Stimulated activated CD8-positive, alpha-beta memory T cell treated with anti-CD3 and anti-CD28 coated beads, Interleukin-15, amount 100 ng/mL, for 4 hours (primary cell): ENCODE measurements at regions not wholly inside any gene's neighbourhood (a gene's known extent, or its start where the extent isn't known, plus 50 kb on each side); places are given as distances from the start of the nearest gene placed in this dataset.
"Not testable (repeated sequence)": the region's sequence is repeated elsewhere in the genome, so short reads cannot be mapped to it uniquely, and the experiment has no call there.

Experiments used
- DNase-seq, 2 donors: peaks; one replicate each; pipeline ENCODE4 v3.0.0-alpha.2; 2020; ENCODE audit warnings: low read depth in 2 of 2

- no peak for DNase-seq
Observed at GRCh38 chr2:14420851-14421250, 211.7 kb upstream of the LRATD1 start.

- DNase-seq = no peak
Observed at GRCh38 chr2:14422426-14422825, 210.1 kb upstream of the LRATD1 start.

GRCh38 chr2:14423145-14423906 is 209.2 kb upstream of the LRATD1 start:
- DNase-seq = no peak

DNA sequence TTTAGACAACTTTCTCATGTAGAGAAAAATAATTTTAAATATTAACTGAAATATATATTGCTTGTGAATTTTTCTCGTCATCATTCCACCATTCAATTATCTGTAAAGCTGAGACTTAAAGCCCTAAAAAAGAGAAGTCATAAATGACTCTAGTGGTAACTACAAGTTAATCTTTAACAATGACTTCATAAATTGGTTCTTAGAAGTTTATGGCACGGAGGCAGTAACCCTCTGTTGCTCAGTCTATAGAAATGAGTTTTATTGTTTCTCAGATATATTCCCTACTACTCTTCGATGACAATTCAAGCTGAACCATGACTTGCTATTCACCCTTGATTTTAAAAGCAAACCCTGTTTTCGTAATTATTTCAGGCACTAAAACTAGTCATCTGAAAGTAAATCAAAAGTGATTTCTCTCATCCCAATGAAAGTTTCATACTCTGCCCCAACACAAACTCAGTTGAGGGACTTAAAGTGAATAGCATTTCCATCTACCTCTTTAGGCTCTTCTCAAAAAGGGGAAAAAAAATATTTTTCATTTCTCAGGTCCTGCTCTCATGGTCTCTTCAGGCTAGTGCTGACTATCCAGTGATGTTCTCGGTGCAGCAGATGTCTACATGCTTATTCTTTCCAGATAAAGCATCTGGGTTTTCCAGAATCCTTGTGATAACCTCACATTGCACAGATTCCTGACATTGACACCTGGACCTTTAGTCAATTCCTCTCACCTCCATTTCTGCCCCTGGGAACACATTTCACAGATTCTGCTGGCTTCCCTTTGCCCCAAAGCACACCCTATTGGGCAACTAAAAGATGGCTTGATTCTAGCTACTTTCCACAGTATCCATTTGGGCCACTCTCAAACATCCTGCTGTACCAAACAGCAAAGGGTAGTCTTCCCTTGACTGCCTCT is 207.8 kb upstream of the LRATD1 start:
- no peak for DNase-seq

- DNase-seq = no peak
Observed at GRCh38 chr2:14425869-14426268, 206.6 kb upstream of the LRATD1 start.

- DNase-seq = no peak
Observed at GRCh38 chr2:14428056-14428455, 204.5 kb upstream of the LRATD1 start.

GRCh38 chr2:14433946-14434495 is 198.5 kb upstream of the LRATD1 start:
- DNase-seq = no peak

DNA sequence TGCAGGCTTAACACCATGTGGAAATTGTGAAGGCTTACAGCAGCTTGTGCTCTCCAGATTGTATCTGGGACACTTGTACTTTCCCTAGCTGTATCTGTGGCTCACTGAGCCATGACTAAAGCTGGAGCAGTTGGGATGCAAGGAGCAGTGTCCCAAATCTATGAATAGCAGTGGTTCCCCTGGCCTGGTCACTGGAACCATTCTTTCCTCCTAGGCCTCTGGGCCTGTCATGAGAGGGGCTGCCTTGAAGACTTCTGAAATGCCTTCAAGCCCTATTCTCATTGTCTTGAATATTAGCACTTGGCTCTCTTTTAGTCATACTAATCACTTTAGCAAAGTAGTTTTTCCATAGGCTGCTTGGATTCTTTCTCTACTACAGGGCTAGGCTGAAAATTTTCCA is 186.8 kb upstream of the LRATD1 start:
- DNase-seq = no peak

- no peak for DNase-seq
Observed at GRCh38 chr2:14448340-14448739, 184.2 kb upstream of the LRATD1 start.

DNA sequence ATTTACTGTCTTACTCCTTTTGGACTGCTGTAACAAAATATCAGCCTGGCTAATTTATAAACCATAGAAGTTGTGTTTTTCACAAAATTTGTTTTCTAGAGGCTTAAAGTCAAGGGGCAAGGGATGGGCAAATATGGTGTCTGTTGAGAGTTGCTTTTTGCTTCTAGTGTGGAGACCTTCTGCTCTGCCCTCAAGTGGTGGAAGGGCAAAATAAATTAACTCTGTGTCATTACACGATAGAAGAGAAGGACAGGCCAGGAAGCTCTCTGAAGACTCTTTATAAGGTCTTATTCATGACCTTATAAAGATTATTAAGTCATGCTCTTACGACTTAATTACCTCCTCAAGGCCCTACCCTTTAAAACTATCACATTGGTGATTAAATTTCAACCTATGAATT is 181.2 kb upstream of the LRATD1 start:
- DNase-seq = no peak

- DNase-seq = no peak
Observed at GRCh38 chr2:14454202-14454601, 178.3 kb upstream of the LRATD1 start.

DNA sequence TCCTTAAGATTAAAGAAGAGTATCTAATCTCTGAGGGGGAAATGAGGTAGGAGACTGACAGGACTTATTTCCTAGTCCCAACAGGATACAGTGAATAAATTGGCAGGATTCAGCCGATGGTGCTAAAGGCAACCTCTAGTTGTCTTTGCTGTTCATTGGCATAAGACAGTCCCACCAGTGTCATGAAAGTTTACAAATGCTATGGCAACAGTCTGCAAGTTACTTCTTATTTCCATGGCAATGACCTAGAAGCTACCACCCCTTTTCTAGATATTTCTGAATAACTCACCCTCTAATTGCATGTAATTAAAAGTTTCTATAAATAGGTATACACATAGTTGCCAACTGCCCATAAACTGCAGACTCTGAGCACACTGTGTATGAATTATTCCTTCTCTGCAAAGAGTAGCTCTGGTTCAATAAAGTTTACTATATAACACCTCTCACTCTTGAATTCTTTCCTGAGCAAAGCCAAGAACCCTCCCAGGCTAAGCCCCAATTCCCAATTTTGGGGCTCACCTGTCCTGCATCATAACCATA is 172.7 kb upstream of the LRATD1 start:
- no peak for DNase-seq

GRCh38 chr2:14475994-14476393 is 156.5 kb upstream of the LRATD1 start:
- DNase-seq = no peak

DNA sequence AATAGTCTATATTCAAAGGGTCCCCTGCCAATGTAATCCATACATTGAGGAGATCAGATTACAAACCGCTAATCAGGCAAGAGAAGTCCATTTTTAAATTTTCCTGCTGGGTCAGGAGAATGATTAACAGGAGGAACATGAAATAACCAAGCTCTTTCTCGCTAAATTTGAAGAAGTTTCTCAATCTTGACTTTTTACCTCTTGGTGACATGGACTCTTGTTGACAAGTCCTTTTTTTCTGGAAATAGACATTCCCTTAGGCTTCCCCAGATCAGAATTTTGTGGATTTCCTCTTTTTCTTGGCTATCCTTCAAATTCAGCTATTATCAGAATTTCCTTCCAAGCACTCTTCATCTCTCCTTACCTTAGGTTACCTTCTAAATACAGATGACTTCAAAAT is 153.0 kb upstream of the LRATD1 start:
- DNase-seq = no peak

- no peak for DNase-seq
Observed at GRCh38 chr2:14480120-14480519, 152.4 kb upstream of the LRATD1 start.

- no peak for DNase-seq
Observed at GRCh38 chr2:14480906-14481305, 151.6 kb upstream of the LRATD1 start.

- no peak for DNase-seq
Observed at GRCh38 chr2:14492920-14493503, 139.5 kb upstream of the LRATD1 start.

GRCh38 chr2:14494759-14495158 is 137.8 kb upstream of the LRATD1 start:
- DNase-seq = no peak

DNA sequence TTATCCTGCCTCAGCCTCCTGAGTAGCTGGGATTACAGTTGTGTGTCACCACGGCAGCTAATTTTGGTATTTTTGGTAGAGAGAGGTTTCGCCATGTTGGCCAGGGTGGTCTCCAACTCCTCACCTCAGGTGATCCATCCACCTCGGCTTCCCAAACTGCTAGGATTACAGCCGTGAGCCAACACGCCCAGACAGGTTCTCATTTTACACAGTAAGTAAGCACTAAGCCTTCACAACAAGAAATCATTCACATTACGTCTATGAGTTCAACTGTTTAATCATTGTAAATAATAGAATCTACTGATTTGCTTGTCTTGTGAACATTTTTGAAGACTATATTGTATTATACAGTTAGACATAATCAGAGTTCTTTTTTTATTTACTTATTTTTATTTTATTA is 131.5 kb upstream of the LRATD1 start:
- DNase-seq = no peak

GRCh38 chr2:14506955-14507354 is 125.6 kb upstream of the LRATD1 start:
- DNase-seq = not testable (repeated sequence)

GRCh38 chr2:14511541-14511940 is 121.0 kb upstream of the LRATD1 start:
- DNase-seq = no peak

- DNase-seq = no peak
Observed at GRCh38 chr2:14513903-14514302, 118.6 kb upstream of the LRATD1 start.
